ENCODE measurements at regions not wholly inside any gene's neighbourhood (a gene's known extent, or its start where the extent isn't known, plus 50 kb on each side); places are given as distances from the start of the nearest gene placed in this dataset.
"Not testable (repeated sequence)": the region's sequence is repeated elsewhere in the genome, so short reads cannot be mapped to it uniquely, and the experiment has no call there.

GRCh38 chr6:137657351-137657911, 163.2 kb upstream of the OLIG3 start:
- no peak for DNase-seq

- DNase-seq: no peak
Observed at GRCh38 chr6:137658287-137658686, 164.1 kb upstream of the OLIG3 start.

- no peak for DNase-seq
Observed at GRCh38 chr6:137659871-137660270, 165.7 kb upstream of the OLIG3 start.

- DNase-seq: no peak
Observed at GRCh38 chr6:137660296-137660731, 166.1 kb upstream of the OLIG3 start.

- DNase-seq: no peak
Observed at GRCh38 chr6:137661601-137662000, 167.4 kb upstream of the OLIG3 start.

- no peak for DNase-seq
Observed at GRCh38 chr6:137664183-137664582, 170.0 kb upstream of the OLIG3 start.

GRCh38 chr6:137665342-137665934, 171.2 kb upstream of the OLIG3 start:
- DNase-seq: no peak

GRCh38 chr6:137666202-137666774, 172.1 kb upstream of the OLIG3 start:
- DNase-seq: no peak

GRCh38 chr6:137673603-137674002, 179.4 kb upstream of the OLIG3 start:
- DNase-seq: no peak

GRCh38 chr6:137676888-137677287, 182.7 kb upstream of the OLIG3 start:
- DNase-seq: no peak

- no peak for DNase-seq
Observed at GRCh38 chr6:137677709-137678108, 183.5 kb upstream of the OLIG3 start.

GRCh38 chr6:137678451-137678850, 184.3 kb upstream of the OLIG3 start:
- no peak for DNase-seq

- no peak for DNase-seq
Observed at GRCh38 chr6:137680705-137681346, 186.2 kb upstream of the TNFAIP3 start.

GRCh38 chr6:137681445-137682009, 185.5 kb upstream of the TNFAIP3 start:
- DNase-seq: no peak

- DNase-seq: not testable (repeated sequence)
Observed at GRCh38 chr6:137682658-137683057, 184.4 kb upstream of the TNFAIP3 start.

GRCh38 chr6:137683916-137684315, 183.1 kb upstream of the TNFAIP3 start:
- no peak for DNase-seq

- DNase-seq: no peak
Observed at GRCh38 chr6:137685798-137686375, 181.2 kb upstream of the TNFAIP3 start.

- DNase-seq: no peak
Observed at GRCh38 chr6:137687818-137688217, 179.2 kb upstream of the TNFAIP3 start.

- DNase-seq: no peak
Observed at GRCh38 chr6:137688230-137688971, 178.7 kb upstream of the TNFAIP3 start.

GRCh38 chr6:137689377-137689776, 177.7 kb upstream of the TNFAIP3 start:
- no peak for DNase-seq

GRCh38 chr6:137690034-137690433, 177.0 kb upstream of the TNFAIP3 start:
- no peak for DNase-seq

GRCh38 chr6:137690721-137691120, 176.3 kb upstream of the TNFAIP3 start:
- no peak for DNase-seq

GRCh38 chr6:137692308-137692707, 174.8 kb upstream of the TNFAIP3 start:
- no peak for DNase-seq

Measured in hippocampal formation (tissue), 2 donors.